CD1c-positive myeloid dendritic cell (primary cell): ENCODE measurements at regions not wholly inside any gene's neighbourhood (a gene's known extent, or its start where the extent isn't known, plus 50 kb on each side); places are given as distances from the start of the nearest gene placed in this dataset.

Experiments used
- DNase-seq: peaks from one replicate; pipeline ENCODE4 v3.0.0-alpha.2; 2016; ENCODE audit errors: extremely low spot score

GRCh38 chr1:208844158-208844557 is 600.0 kb upstream of the PLXNA2 start:
- no peak for DNase-seq

GRCh38 chr1:208848854-208849253 is 604.7 kb upstream of the PLXNA2 start:
- no peak for DNase-seq

GRCh38 chr1:208850442-208850841 is 606.3 kb upstream of the PLXNA2 start:
- DNase-seq = no peak

GRCh38 chr1:208851366-208851765 is 607.2 kb upstream of the PLXNA2 start:
- DNase-seq = no peak

- DNase-seq = no peak
Observed at GRCh38 chr1:208852911-208853310, 608.7 kb upstream of the PLXNA2 start.

GRCh38 chr1:208855403-208855802 is 611.2 kb upstream of the PLXNA2 start:
- DNase-seq = no peak

- DNase-seq = no peak
Observed at GRCh38 chr1:208857465-208857864, 613.3 kb upstream of the PLXNA2 start.

GRCh38 chr1:208858738-208859137 is 614.6 kb upstream of the PLXNA2 start:
- no peak for DNase-seq

- no peak for DNase-seq
Observed at GRCh38 chr1:208864366-208864965, 620.3 kb upstream of the PLXNA2 start.

GRCh38 chr1:208866386-208866955 is 622.3 kb upstream of the PLXNA2 start:
- DNase-seq = no peak

- DNase-seq = no peak
Observed at GRCh38 chr1:208868554-208868953, 624.4 kb upstream of the PLXNA2 start.

- DNase-seq = no peak
Observed at GRCh38 chr1:208874915-208875314, 630.7 kb upstream of the PLXNA2 start.

GRCh38 chr1:208879022-208879421 is 634.8 kb upstream of the PLXNA2 start:
- DNase-seq = no peak

GRCh38 chr1:208880433-208881100 is 636.4 kb upstream of the PLXNA2 start:
- no peak for DNase-seq

- DNase-seq = no peak
Observed at GRCh38 chr1:208885060-208885459, 640.9 kb upstream of the PLXNA2 start.

GRCh38 chr1:208885650-208886049 is 641.5 kb upstream of the PLXNA2 start:
- no peak for DNase-seq

GRCh38 chr1:208888376-208888775 is 644.2 kb upstream of the PLXNA2 start:
- no peak for DNase-seq

GRCh38 chr1:208892147-208892546 is 648.0 kb upstream of the PLXNA2 start:
- no peak for DNase-seq

- DNase-seq = no peak
Observed at GRCh38 chr1:208893251-208893650, 649.1 kb upstream of the PLXNA2 start.

- DNase-seq = no peak
Observed at GRCh38 chr1:208895181-208895580, 651.0 kb upstream of the PLXNA2 start.

GRCh38 chr1:208895820-208896219 is 651.6 kb upstream of the PLXNA2 start:
- DNase-seq = no peak

- no peak for DNase-seq
Observed at GRCh38 chr1:208896768-208897167, 652.6 kb upstream of the PLXNA2 start.

- DNase-seq = no peak
Observed at GRCh38 chr1:208899438-208899837, 655.3 kb upstream of the PLXNA2 start.
